HG03571 (cell line): ENCODE measurements at regions not wholly inside any gene's neighbourhood (a gene's known extent, or its start where the extent isn't known, plus 50 kb on each side); places are given as distances from the start of the nearest gene placed in this dataset.
"Not testable (repeated sequence)": the region's sequence is repeated elsewhere in the genome, so short reads cannot be mapped to it uniquely, and the experiment has no call there.

Experiments used
- ATAC-seq: cut with Tn5 transposase; IDR thresholded peaks from one replicate; pipeline ENCODE4 v1.9.1; 2021; ENCODE audit not compliant: unreplicated experiment

- peak; percentile 71 for ATAC-seq
These were observed 72.6 kb upstream of the SERP2 start for GRCh38 chr13:44300895-44301638.

GRCh38 chr13:44301639-44302015, 72.0 kb upstream of the SERP2 start:
- no peak for ATAC-seq

- no peak for ATAC-seq
These were observed 71.4 kb upstream of the SERP2 start for GRCh38 chr13:44302233-44302632.

- no peak for ATAC-seq
These were observed 70.6 kb upstream of the SERP2 start for GRCh38 chr13:44302940-44303575.

- ATAC-seq: no peak
These were observed 69.8 kb upstream of the SERP2 start for GRCh38 chr13:44303681-44304432.

GRCh38 chr13:44304433-44304725, 69.2 kb upstream of the SERP2 start:
- no peak for ATAC-seq

GRCh38 chr13:44305286-44305685, 68.3 kb upstream of the SERP2 start:
- no peak for ATAC-seq

GRCh38 chr13:44305917-44306370, 67.7 kb upstream of the SERP2 start:
- ATAC-seq: no peak

GRCh38 chr13:44306371-44307192, 67.0 kb upstream of the SERP2 start:
- ATAC-seq: no peak

GRCh38 chr13:44307255-44307654, 66.4 kb upstream of the SERP2 start:
- no peak for ATAC-seq

- no peak for ATAC-seq
These were observed 65.8 kb upstream of the SERP2 start for GRCh38 chr13:44307844-44308243.

GRCh38 chr13:44308352-44308751, 65.3 kb upstream of the SERP2 start:
- no peak for ATAC-seq

- no peak for ATAC-seq
These were observed 63.5 kb upstream of the SERP2 start for GRCh38 chr13:44309794-44310757.

- ATAC-seq: no peak
These were observed 62.4 kb upstream of the SERP2 start for GRCh38 chr13:44311011-44311780.

- ATAC-seq: no peak
These were observed 61.5 kb upstream of the SERP2 start for GRCh38 chr13:44312131-44312530.

- no peak for ATAC-seq
These were observed 60.6 kb upstream of the SERP2 start for GRCh38 chr13:44312834-44313551.

- no peak for ATAC-seq
These were observed 60.0 kb upstream of the SERP2 start for GRCh38 chr13:44313674-44314073.

- ATAC-seq: not testable (repeated sequence)
These were observed 59.5 kb upstream of the SERP2 start for GRCh38 chr13:44314160-44314559.

GRCh38 chr13:44317752-44318151, 55.9 kb upstream of the SERP2 start:
- ATAC-seq: no peak
